HG02852 (cell line): ENCODE measurements at regions not wholly inside any gene's neighbourhood (a gene's known extent, or its start where the extent isn't known, plus 50 kb on each side); places are given as distances from the start of the nearest gene placed in this dataset.

ENCODE experiments used
- ATAC-seq: cut with Tn5 transposase; IDR thresholded peaks from one replicate; pipeline ENCODE4 v1.9.1; 2021; ENCODE audit warnings: mild to moderate bottlenecking, moderate library complexity; ENCODE audit not compliant: unreplicated experiment

DNA sequence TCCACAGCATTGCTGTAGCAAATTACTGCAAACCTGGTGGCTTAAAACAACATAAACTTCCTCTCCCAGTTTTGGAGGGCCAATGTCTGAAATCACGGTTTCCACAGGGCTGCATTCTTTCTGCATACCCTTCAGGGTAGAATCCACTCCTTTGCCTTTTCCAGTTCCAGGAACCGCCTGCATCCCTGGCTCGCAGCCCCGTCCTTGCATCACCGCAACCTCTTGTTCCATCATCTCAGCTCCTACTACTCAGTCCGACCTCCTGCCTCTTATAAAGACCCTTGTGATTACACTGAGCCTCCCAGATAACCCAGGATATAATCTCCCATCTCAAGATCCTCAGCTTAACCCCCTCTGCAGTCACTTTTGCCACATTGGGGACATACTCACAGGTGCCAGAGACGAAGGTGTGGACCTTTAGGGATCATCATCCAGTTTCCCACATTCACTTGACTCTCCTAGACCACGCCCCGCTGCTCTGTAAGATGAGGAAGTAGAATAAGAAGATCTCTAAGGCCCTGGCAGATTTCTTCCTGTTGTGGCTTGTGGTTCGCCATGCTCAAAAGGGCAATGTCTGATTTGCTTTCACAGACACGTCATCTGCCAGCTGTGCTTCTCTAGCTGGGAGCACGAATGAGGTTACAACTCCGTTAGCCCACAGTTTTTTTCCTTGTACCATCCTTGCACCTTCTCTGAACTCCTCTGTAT lies 103.6 kb upstream of the AGAP1 start:
- ATAC-seq = no peak

DNA sequence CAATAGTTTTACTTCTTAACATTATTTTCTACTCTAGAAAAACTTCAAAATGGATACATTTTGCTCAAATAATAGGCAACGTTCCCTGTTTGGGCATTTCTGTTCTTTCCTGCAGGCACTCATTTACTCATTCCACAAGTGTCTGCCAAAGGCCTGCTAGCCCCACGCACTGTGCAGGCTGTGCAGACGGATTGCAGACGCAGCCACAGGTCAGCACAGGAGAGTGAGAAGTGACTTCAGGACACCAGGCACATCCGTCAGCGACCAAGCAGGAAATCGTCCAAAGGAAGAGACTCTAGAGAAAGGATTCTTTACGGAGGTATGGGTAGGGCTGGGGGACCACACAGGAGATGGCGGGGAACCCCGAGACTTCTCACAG lies 103.0 kb upstream of the AGAP1 start:
- no peak for ATAC-seq

DNA sequence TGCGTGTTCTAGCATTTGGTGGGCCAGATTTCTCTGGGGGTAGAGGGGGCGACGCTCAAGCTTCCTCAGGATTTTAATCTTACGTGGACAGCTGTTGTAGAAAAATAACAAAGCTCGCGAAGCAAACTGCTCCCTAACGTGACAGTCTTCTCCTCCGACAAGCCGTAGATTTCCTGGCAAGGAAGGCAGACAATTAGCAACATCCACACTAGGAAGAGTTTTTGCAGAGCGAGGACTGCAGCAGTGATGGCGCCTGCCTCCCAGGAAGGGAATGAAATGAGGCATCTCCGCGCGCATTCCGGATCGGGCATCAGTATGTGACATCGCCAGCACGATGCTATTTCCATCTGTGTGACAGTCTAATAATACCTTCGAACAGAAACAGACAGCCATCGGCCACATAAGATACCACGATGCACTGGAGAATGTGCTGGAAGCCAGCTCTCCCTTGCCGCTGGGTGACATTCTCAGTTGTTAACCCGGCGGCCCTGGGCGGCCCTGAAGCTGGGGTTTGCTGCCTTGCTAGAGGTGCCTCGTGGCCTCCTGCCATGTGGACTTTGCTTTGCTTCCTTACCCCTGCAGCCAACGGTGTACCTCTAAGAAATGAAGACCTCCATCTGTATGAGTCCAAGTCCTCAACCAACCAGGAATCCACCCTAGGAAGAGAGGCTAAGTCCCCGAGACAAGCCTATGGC lies 101.8 kb upstream of the AGAP1 start:
- ATAC-seq = no peak

DNA sequence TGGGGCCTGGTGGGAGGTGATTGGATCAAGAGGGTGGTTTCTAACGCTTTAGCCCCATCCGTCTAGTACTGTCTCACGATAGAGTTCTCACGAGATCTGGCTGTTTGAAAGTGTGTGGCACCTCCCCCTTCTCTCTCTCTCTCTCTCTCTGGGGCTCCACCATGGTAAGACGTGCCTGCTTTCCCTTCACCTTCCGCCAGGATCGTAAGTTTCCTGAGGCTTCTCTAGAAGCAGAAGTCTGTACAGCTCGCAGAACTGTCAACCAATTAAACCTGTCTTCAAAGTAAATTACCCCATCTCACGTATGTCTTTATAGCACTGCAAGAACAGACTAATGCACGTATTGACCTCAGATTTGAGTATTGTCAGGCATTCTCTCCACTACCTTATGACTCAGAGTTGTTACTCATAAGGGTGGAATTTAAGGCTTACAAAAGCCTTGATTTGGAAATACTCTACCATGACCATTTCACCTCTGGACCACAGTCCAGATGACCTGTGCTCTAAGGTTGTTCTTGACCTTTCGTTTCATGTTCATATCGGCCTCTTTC lies 99.5 kb upstream of the AGAP1 start:
- no peak for ATAC-seq

DNA sequence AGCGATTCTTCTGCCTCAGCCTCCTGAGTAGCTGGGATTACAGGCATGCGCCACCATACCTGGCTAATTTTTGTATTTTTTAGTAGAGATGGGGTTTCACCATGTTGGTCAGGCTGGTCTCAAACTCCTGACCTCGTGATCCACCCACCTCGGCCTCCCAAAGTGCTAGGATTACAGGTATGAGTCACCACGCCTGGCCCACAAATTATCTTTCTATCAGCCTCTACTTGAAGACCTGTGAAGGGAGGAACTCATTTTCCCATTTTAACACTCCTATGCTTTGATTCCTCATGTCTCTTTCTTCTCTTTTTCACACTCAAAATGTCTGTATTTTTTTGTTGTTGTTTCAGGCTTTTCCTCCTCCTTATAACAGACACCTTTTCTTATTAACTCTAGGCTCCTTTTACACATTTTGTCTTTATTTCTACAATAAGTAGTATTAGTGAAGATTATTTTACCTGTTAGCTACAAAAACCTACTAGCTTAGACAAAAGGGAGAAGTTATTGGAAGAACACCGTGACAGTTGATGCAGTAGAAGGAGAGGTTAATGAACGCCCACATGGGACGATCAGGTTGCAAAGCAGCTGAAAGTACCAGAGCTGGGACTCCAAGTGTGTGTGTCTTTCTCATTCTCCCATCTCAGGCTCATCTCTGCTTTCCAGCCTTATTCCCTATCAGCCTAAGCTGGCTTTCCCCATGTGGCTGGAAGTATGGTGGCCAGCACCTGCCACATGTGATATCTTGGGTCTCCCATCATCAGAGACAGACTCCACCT lies 97.6 kb upstream of the AGAP1 start:
- no peak for ATAC-seq

DNA sequence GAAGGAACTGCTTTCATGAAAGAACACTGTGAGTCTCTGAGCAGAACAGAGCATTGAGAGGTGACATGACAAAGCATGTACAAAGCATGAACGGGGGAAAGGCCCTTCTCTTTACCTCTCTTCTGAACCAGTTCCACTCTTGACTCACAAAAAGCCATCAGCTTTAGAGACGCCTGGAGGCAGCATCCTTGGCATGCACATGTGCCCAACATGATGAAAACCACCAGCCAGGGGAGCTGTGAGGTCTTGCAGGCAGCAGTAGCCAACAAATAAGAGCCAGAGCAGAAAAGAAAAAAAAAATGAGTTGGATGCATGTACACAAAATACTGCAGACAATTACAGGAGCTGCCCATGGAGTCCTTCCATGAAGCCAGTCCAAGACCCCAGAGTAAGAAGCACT lies 95.5 kb upstream of the AGAP1 start:
- ATAC-seq = no peak

DNA sequence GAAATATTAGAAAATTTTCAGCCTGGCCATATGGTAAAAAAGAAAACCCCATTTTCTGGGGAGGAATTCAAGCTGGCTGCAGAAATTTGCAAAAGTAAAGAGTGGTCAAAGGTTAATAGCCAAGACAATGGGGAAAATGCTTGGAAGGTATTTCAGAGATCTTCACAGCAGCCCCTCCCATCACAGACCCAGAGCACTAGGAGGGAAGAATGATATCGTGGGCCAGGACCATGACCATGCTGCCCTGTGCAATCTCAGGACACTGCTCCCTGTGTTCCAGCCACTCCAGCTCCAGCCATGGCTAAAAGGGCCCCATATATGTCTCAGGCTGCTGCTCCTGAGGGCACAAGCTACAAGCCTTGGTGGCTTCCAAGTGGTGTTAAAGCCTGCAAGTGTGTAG lies 93.9 kb upstream of the AGAP1 start:
- ATAC-seq = no peak

DNA sequence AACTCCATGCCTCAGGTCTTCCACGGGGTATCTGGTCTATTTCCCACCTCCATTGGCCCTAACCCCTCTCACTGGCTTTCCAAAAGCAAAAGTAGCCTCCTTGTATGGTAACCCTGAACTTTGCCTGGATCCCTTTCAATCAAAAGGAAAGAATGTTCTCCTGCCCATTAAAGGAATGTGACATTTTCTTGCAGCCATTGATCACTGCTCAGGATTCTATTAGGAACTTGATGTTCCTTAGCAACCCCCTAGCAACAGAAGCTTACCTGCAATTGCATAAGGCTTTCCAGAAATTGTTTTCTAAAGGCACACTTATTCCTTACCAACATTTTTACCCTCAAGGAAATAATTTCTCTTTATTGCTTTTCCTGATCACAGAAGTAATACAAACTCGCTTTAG lies 91.4 kb upstream of the AGAP1 start:
- no peak for ATAC-seq

DNA sequence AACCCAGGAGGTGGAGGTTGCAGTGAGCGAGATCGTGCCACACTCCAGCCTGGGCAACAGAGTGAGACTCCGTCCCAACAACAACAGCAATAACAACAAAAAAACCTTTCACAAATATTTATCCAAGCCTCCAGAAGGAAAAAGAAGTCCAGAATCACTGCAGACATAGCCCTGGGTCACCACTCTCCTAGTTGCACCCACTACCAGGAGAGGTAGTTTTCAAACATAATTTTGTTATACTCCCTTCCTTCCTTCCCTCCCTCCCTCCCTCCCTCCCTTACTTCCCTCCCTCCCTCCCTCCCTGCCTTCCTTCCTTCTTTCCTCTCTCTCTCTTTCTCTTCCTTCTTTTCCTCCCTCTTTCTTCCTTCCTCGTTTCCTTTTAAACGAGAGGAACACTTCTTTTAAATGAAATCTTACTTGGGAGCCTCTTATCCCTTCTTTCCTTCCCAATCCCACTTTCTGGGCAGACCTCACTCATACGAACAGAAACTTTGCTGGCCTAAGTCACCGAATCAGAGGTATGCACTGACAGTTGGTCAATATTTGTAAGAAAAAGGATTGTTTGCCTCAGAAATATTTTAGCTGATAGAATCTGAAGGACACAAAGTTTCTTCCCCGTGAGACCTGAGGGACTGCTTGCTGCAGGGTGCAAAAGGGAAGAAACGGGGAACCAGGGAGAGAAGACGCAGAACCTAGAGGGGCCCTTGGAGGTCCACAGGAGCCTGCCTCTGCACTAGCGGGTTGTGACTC lies 88.1 kb upstream of the AGAP1 start:
- no peak for ATAC-seq

DNA sequence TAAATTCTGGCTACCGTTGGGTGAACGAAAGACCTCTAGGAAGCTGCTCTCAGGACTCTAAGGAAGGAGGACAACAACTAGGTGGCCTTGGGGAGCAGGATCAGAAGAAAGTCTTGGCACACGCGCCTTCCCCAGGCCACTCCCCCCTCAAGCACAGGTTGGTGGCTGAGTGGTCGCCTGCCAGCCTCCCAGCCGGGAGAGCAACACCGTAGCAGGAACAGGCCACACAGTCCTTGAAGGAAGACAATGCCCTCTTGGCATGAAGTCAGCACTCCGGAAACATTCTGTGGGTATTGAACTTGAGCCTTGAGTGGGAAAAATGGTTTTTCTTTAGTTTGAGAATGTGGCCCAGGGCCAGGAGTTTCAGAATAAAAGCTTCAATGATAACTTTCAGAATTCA lies 87.4 kb upstream of the AGAP1 start:
- no peak for ATAC-seq

DNA sequence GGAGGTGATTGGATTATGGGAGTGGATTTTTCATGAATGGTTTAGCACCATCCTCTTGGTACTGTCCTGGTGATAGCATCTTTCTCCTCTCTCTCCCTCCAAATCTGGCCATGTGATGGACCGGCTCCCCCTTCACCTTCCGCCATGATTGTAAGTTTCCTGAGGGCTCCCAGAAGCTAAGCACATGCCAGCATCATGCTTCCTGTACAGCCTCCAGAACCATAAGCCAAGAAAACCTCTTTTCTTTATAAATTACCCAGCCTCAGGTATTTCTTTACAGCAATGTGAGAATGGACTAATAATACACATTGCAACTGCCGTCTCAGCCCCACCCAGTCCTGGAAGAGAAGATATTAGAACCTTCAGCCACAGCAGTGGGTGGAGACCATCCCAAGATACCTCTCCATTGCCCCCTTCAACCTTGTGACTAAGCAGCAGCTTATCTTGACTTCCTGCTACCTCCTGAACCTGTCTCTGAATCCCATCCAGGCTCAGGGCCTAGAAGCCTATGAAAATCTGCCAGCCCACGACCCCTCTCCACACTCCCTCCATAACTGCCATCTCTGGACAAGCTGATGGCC lies 81.8 kb upstream of the AGAP1 start:
- no peak for ATAC-seq

DNA sequence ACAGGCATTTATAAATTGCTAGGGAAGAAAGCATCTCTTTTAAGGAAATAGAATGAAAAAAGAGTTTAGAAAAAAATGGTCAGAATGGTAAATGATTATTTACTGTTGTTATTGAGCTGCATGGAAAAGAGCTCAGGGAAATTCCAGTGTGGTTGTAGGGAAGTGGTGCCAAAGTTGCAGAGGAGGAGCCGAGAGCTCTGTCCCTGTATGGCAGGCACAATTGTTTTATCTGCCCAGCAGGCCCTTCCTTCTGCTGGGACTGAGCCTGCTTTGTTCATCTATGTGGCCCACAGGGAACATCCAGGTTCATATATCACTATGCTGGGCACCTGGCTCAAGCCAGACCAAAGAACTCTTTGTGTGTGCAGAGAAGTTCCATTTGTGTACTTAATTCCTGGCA lies 80.8 kb upstream of the AGAP1 start:
- no peak for ATAC-seq

DNA sequence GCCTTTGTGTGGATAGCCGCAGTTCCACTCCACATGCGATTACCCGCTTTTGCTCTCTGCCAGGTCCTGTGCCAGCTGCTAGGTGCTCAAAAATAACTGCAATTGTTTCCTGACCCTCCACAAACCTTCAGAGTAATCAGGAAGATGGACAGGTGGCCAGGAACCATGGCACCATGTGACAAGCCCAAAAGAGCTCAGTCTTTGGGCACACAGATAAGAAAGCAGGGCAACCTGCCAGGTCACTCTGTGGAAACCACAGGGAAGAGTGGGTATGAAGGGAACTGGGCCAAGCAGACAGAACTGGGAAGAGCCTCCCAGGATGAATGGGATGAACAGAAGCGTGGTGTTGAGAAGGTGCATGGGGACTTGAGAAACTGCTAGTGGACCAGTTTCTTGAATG lies 79.4 kb upstream of the AGAP1 start:
- ATAC-seq = no peak

DNA sequence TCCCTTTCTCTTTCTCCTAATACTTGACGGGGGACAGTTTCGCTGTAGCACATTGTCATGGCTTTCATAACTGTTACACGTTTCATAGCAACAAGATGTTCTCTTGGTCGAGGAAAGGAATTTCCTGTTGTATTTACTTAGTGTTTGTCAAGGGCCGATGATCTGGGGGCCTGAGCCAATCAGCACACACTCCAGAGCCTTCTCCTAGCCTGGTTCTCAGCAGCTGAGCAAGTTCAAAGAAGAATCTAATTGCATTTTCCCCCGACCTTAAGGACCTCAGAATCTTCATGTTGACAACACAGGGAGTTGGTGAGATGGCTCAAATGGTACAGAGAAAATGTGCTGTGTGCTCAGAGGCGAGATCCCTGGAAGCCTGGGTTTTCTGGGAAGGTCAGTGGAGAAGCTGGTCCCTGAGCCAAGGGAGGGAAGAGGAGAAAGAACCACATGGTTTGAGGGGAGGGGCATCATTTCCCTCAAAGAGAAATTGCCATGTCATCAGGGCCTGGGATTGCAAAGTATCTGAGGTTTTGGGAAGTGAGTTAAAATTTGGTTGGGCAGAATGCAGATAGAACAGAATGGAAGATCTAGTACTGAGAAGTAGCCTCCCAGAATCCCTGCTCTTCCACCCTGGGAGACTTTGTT lies 76.9 kb upstream of the AGAP1 start:
- no peak for ATAC-seq

DNA sequence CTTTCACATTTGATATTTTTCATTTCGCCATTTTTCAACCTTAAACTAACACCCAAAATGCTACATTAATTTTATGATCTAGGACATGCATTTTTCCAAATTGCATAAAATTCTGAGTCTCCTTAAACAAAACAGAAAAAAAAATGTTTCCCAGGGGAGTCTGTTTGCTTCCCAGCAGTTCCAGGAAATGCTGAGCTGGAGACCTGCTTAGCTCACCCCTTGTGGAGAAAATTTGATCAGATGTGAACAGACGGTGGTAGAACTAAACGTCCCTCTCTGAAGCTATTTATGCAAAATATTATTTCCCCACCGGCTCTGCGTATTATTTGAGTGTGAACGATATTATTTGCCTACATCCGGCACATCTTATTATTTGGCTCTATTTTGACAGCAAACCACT lies 74.9 kb upstream of the AGAP1 start:
- no peak for ATAC-seq

DNA sequence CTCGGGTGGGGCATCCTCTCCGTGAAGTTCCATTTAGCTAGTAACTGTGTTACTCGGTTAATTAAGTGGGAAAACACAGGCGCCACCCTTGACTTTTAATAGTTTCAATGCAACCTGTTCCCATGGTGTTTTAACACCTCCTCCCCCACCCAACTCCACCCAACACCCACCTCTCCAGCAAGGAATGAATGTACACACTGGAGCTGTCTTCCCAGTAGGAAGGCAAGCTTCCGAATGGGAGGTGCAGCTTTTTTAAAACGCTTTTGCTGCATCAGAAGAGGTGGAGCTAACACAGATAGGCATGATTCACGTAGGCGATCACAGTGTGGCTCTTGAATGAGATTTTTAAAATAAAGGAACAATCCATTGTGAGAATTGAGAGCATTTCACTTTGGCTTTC lies 73.8 kb upstream of the AGAP1 start:
- ATAC-seq = no peak

DNA sequence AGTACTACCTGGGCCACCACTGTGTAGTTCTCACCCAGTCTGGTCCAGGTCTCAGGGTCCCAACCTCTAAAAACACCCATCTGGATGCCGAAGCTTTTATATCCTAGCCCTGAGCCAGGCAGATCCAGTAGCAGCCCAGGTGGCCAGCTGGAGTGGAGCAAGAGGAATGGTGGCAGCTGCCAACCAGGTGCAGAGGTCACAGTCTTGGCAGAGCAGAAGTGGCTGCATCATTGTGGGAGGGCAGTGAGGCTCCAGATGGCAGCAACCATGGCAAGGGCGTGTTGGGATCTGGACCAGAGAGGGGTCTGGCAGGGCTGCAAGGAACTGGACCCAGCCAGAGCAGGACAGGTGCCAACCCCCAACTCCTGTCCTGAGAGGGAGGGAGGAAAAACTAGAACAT lies 72.2 kb upstream of the AGAP1 start:
- no peak for ATAC-seq

DNA sequence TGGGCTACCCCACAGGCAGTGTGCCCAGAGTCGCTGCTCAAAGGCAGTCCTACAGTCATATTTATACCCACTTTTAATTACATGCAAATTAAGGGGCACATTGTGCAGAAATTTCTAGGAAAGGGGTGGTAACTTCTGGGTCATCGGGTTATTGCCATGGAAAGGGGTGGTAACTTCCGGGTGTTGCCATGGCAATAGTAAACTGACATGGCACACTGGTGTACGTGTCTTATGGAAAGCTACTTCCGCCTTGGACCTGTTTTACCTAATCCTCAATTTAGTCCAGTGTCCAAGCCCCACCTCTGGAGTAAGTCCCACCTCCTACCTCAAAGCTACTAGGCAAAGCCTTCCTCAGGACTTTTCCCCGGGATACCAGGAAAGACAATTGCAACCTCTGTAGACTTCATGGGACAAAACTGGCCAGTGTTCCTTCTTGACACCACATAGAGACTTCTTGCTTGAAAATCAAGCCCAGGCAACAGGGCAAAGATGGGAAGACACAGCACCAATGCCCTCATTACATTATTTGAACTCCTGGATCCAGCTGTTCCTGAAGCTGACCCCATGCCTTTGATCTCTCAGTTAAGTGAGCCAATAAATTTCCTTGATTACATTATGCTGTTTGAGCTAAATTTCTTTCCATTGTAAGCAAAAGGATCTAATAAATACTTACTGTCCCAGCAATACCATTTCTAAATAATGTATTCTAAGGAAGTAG lies 63.3 kb upstream of the AGAP1 start:
- no peak for ATAC-seq

DNA sequence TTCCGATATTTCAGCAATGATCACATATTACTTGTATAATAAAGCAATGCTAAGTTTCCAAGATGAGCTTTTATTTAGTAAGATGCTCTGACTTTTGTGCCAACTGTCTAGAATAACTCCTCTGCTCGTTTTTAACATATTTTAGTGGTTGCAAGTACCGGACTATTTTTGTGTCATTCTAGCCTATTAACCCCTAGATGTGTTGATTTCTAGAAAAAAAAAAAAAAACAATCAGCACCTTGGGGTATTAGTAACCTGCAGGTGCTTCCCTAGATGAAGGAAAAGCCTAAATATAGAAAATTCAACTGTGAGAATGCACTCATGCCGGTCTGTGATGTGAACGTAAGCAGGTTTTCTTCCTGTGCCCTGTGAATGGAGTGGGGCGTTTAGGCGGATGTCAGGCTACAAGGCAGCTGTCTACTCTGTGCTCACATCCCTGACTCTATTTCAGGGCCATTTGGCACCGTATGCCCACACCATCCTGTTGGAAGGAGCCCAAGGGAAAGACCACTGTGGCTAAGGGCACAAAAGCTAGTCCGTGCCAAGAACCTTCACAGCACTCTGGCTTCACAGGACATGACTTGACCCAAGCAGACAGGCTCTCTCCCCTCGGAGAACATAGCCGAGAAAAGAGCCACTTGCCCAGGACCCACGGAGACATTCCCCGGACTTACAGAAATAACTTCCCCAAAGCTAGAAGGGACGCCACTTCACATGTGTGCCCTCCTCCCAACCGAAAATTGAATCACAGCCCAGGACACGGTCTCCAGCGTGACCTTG lies 60.9 kb upstream of the AGAP1 start:
- no peak for ATAC-seq
